Astrocyte of the hippocampus (primary cell): ENCODE measurements at regions not wholly inside any gene's neighbourhood (a gene's known extent, or its start where the extent isn't known, plus 50 kb on each side); places are given as distances from the start of the nearest gene placed in this dataset.
"Not testable (repeated sequence)": the region's sequence is repeated elsewhere in the genome, so short reads cannot be mapped to it uniquely, and the experiment has no call there.

ENCODE experiments used
- DNase-seq: peaks from one replicate; pipeline ENCODE4 v3.0.0; 2011; ENCODE audit warnings: low read depth, low spot score

GRCh38 chr18:14460364-14460763 lies 83.0 kb downstream of the POTEC start:
- not testable (repeated sequence) for DNase-seq

- not testable (repeated sequence) for DNase-seq
Observed at GRCh38 chr18:14459826-14460225, 83.6 kb downstream of the POTEC start.

- DNase-seq, result not testable (repeated sequence)
Observed at GRCh38 chr18:14458009-14458945, 85.1 kb downstream of the POTEC start.

GRCh38 chr18:14450637-14451009 lies 92.8 kb downstream of the POTEC start:
- DNase-seq, result peak; percentile 11

- DNase-seq, result peak; percentile 25
Observed at GRCh38 chr18:14449995-14450636, 93.3 kb downstream of the POTEC start.

GRCh38 chr18:14449062-14449461 lies 94.3 kb downstream of the POTEC start:
- not testable (repeated sequence) for DNase-seq

- not testable (repeated sequence) for DNase-seq
Observed at GRCh38 chr18:14447715-14448114, 95.7 kb downstream of the POTEC start.

- not testable (repeated sequence) for DNase-seq
Observed at GRCh38 chr18:14435460-14435859, 107.9 kb downstream of the POTEC start.

GRCh38 chr18:14432371-14432770 lies 111.0 kb downstream of the POTEC start:
- DNase-seq, result not testable (repeated sequence)

- DNase-seq, result peak; percentile 50
Observed at GRCh38 chr18:14431031-14431521, 112.3 kb downstream of the POTEC start.

GRCh38 chr18:14415806-14416205 lies 127.6 kb downstream of the POTEC start:
- DNase-seq, result not testable (repeated sequence)

- not testable (repeated sequence) for DNase-seq
Observed at GRCh38 chr18:14415399-14415798, 128.0 kb downstream of the POTEC start.

- DNase-seq, result not testable (repeated sequence)
Observed at GRCh38 chr18:14395533-14395932, 147.9 kb downstream of the POTEC start.

GRCh38 chr18:14393563-14394103 lies 149.8 kb downstream of the POTEC start:
- DNase-seq, result not testable (repeated sequence)

GRCh38 chr18:14392604-14393003 lies 150.8 kb downstream of the POTEC start:
- not testable (repeated sequence) for DNase-seq

- not testable (repeated sequence) for DNase-seq
Observed at GRCh38 chr18:14384961-14385360, 158.4 kb downstream of the POTEC start.

- DNase-seq, result not testable (repeated sequence)
Observed at GRCh38 chr18:14382666-14383065, 160.7 kb downstream of the POTEC start.

GRCh38 chr18:14379489-14379888 lies 163.9 kb downstream of the POTEC start:
- not testable (repeated sequence) for DNase-seq

- not testable (repeated sequence) for DNase-seq
Observed at GRCh38 chr18:14378376-14378775, 165.0 kb downstream of the POTEC start.

GRCh38 chr18:14361346-14361745 lies 182.1 kb downstream of the POTEC start:
- not testable (repeated sequence) for DNase-seq

- DNase-seq, result not testable (repeated sequence)
Observed at GRCh38 chr18:14357553-14358297, 185.7 kb downstream of the POTEC start.
